NCI-H460 (cell line): ENCODE measurements at regions not wholly inside any gene's neighbourhood (a gene's known extent, or its start where the extent isn't known, plus 50 kb on each side); places are given as distances from the start of the nearest gene placed in this dataset.

ENCODE experiments used
- DNase-seq: peaks from one replicate; pipeline ENCODE4 v3.0.0-alpha.2; 2016; ENCODE audit warnings: low read depth; ENCODE audit errors: extremely low read depth

GRCh38 chr1:56060906-56061305 is 518.5 kb downstream of the PLPP3 start:
- DNase-seq = no peak

- no peak for DNase-seq
These were observed 521.6 kb downstream of the PLPP3 start for GRCh38 chr1:56057466-56058405.

GRCh38 chr1:56056438-56057287 is 522.7 kb downstream of the PLPP3 start:
- no peak for DNase-seq

- DNase-seq = no peak
These were observed 524.4 kb downstream of the PLPP3 start for GRCh38 chr1:56054959-56055358.

- DNase-seq = no peak
These were observed 527.3 kb downstream of the PLPP3 start for GRCh38 chr1:56052041-56052440.

- no peak for DNase-seq
These were observed 528.5 kb downstream of the PLPP3 start for GRCh38 chr1:56050911-56051310.

- no peak for DNase-seq
These were observed 533.9 kb downstream of the PLPP3 start for GRCh38 chr1:56045477-56045876.

GRCh38 chr1:56045062-56045461 is 534.3 kb downstream of the PLPP3 start:
- DNase-seq = no peak

GRCh38 chr1:56036479-56036878 is 542.9 kb downstream of the PLPP3 start:
- no peak for DNase-seq

- no peak for DNase-seq
These were observed 544.4 kb downstream of the PLPP3 start for GRCh38 chr1:56034847-56035481.

GRCh38 chr1:56034222-56034621 is 545.1 kb downstream of the PLPP3 start:
- no peak for DNase-seq

GRCh38 chr1:56033321-56034037 is 545.9 kb downstream of the PLPP3 start:
- DNase-seq = no peak

GRCh38 chr1:56032096-56032676 is 547.2 kb downstream of the PLPP3 start:
- DNase-seq = no peak

- DNase-seq = no peak
These were observed 548.4 kb downstream of the PLPP3 start for GRCh38 chr1:56031001-56031400.

GRCh38 chr1:56029319-56030003 is 549.9 kb downstream of the PLPP3 start:
- no peak for DNase-seq

- DNase-seq = no peak
These were observed 550.5 kb downstream of the PLPP3 start for GRCh38 chr1:56028911-56029310.

- DNase-seq = no peak
These were observed 551.1 kb downstream of the PLPP3 start for GRCh38 chr1:56028244-56028643.

- DNase-seq = no peak
These were observed 553.4 kb downstream of the PLPP3 start for GRCh38 chr1:56025942-56026341.

- DNase-seq = no peak
These were observed 555.2 kb downstream of the PLPP3 start for GRCh38 chr1:56024155-56024554.

GRCh38 chr1:56019922-56020321 is 559.4 kb downstream of the PLPP3 start:
- no peak for DNase-seq
